ENCODE measurements at regions not wholly inside any gene's neighbourhood (a gene's known extent, or its start where the extent isn't known, plus 50 kb on each side); places are given as distances from the start of the nearest gene placed in this dataset.
"Not testable (repeated sequence)": the region's sequence is repeated elsewhere in the genome, so short reads cannot be mapped to it uniquely, and the experiment has no call there.

- DNase-seq, result no peak
These were observed 80.0 kb upstream of the TNFAIP3 start for GRCh38 chr6:137787016-137787415.

- DNase-seq, result no peak
These were observed 78.8 kb upstream of the TNFAIP3 start for GRCh38 chr6:137788248-137788647.

- DNase-seq, result no peak
These were observed 75.5 kb upstream of the TNFAIP3 start for GRCh38 chr6:137791281-137792159.

GRCh38 chr6:137792160-137793033 is 74.7 kb upstream of the TNFAIP3 start:
- no peak for DNase-seq

GRCh38 chr6:137793805-137794515 is 73.1 kb upstream of the TNFAIP3 start:
- no peak for DNase-seq

- no peak for DNase-seq
These were observed 72.4 kb upstream of the TNFAIP3 start for GRCh38 chr6:137794516-137795201.

- DNase-seq, result no peak
These were observed 71.6 kb upstream of the TNFAIP3 start for GRCh38 chr6:137795501-137795900.

- DNase-seq, result no peak
These were observed 68.8 kb upstream of the TNFAIP3 start for GRCh38 chr6:137798261-137798660.

- DNase-seq, result no peak
These were observed 68.2 kb upstream of the TNFAIP3 start for GRCh38 chr6:137798846-137799245.

- DNase-seq, result no peak
These were observed 67.0 kb upstream of the TNFAIP3 start for GRCh38 chr6:137799950-137800568.

GRCh38 chr6:137800762-137801161 is 66.3 kb upstream of the TNFAIP3 start:
- DNase-seq, result no peak

GRCh38 chr6:137801352-137802114 is 65.5 kb upstream of the TNFAIP3 start:
- DNase-seq, result no peak

- DNase-seq, result no peak
These were observed 64.5 kb upstream of the TNFAIP3 start for GRCh38 chr6:137802408-137803182.

GRCh38 chr6:137804637-137805036 is 62.4 kb upstream of the TNFAIP3 start:
- no peak for DNase-seq

GRCh38 chr6:137805622-137806021 is 61.4 kb upstream of the TNFAIP3 start:
- no peak for DNase-seq

GRCh38 chr6:137806914-137807682 is 60.0 kb upstream of the TNFAIP3 start:
- DNase-seq, result no peak

GRCh38 chr6:137808191-137808590 is 58.9 kb upstream of the TNFAIP3 start:
- no peak for DNase-seq

GRCh38 chr6:137808836-137809315 is 58.2 kb upstream of the TNFAIP3 start:
- DNase-seq, result no peak

- not testable (repeated sequence) for DNase-seq
These were observed 57.0 kb upstream of the TNFAIP3 start for GRCh38 chr6:137809895-137810553.
